ENCODE measurements at regions not wholly inside any gene's neighbourhood (a gene's known extent, or its start where the extent isn't known, plus 50 kb on each side); places are given as distances from the start of the nearest gene placed in this dataset.
"Not testable (repeated sequence)": the region's sequence is repeated elsewhere in the genome, so short reads cannot be mapped to it uniquely, and the experiment has no call there.

DNA sequence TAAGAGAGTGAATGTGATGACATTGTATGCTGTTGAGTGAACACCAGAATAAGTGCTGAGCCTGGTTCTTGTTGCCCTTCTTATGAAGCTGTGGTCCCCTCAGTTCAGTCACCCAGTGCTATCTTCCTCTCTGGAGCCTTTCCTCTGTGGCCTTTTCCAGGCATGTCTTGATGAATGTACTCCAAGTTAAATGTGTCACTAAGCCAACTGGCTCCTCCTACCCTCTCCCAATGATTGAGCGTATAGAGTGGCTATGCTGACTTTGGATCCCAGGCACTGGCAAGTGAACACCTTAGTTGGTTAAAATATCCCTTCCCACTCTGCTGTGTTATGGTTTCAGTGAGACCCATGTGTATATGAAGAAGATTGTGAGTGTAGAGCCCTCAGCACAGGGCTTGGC is 134.1 kb upstream of the MAMLD1 start:
- no peaks in the 10 kb centered on the region for H3K9me3 ChIP-seq
- no peaks in the 10 kb centered on the region for H3K27me3 ChIP-seq
- TF ChIP-seq, protein P1, sequence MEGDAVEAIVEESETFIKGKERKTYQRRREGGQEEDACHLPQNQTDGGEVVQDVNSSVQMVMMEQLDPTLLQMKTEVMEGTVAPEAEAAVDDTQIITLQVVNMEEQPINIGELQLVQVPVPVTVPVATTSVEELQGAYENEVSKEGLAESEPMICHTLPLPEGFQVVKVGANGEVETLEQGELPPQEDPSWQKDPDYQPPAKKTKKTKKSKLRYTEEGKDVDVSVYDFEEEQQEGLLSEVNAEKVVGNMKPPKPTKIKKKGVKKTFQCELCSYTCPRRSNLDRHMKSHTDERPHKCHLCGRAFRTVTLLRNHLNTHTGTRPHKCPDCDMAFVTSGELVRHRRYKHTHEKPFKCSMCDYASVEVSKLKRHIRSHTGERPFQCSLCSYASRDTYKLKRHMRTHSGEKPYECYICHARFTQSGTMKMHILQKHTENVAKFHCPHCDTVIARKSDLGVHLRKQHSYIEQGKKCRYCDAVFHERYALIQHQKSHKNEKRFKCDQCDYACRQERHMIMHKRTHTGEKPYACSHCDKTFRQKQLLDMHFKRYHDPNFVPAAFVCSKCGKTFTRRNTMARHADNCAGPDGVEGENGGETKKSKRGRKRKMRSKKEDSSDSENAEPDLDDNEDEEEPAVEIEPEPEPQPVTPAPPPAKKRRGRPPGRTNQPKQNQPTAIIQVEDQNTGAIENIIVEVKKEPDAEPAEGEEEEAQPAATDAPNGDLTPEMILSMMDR (IDR thresholded peaks at IDR 0.05; ENCODE audit: low read depth, low read length) = no peak
- no peaks in the 10 kb centered on the region for H3K36me3 ChIP-seq
- no peak overlapping the region for H3K4me3 ChIP-seq (ENCODE audit: low read depth, low read length)
- no peak for DNase-seq
- no peaks in the 10 kb centered on the region for H3K4me1 ChIP-seq

DNA sequence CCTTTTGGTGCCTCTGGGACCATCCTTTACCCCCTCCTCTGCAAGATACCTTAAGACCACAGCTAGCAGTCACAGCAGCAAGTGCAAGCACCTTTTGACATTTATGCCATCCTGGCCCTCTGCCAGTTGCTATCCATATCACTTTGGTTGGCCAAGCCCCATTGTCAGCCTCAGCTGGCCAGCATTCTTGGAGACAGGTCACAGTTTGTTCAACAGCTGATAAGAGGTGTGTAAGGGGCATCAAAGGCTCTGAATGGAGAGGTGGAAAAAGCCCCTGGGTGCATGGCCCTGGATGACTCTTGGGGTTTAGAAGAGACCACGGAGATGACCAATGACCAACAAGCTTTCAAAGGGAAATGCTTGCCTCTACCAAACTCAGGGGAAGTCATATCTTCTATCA is 133.6 kb upstream of the MAMLD1 start:
- Histone ChIP-seq H3K4me3 (ENCODE audit: low read depth, low read length) (no peak overlapping the region), H3K27me3 (no peaks in the 10 kb centered on the region), H3K9me3 (no peaks in the 10 kb centered on the region), H3K36me3 (no peaks in the 10 kb centered on the region), H3K4me1 (no peaks in the 10 kb centered on the region)
- TF ChIP-seq, protein P1 (IDR thresholded peaks at IDR 0.05; ENCODE audit: low read depth, low read length) = no peak
- no peak for DNase-seq

DNA sequence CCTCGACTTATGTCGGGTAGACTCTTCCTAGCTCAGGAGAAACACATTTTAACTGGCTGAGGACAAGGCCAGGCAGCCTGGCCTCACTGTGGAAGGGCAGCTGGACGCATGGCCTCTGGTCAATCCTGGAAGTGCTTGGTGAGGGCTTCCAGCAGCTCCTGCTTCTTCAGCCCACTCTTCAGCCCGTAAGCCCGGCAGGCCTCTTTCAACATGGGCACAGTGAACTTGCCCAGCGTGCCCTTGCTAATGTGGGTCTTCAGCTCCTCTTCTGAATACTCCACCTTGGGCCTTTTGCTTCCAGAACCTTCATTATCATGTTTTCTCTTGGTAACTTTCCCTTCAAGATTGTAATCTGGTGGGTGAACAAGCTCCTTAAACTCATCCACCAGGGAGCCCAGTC is 132.2 kb upstream of the MAMLD1 start:
- not testable (repeated sequence) for DNase-seq

DNA sequence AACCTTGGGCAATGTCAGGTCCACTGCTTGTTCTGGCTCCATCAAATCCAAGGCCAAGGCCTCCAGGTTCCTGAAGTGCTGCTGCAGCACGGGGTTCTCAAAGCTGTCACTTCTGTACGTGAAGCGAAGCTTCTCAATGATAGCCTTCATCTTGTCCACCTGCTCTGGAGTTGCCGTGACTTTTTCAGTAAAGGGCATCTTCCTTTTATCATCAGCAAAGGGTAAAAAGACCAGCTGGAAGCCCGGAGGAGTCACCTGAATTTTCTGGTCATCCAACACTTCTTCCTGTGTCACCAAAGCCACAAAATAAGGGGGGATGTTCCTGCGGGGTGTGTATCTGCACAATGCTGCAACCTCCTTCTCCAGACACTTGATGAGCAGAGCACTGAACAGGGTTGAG is 131.7 kb upstream of the MAMLD1 start:
- not testable (repeated sequence) for H3K4me3 ChIP-seq (ENCODE audit: low read depth, low read length); H3K36me3 ChIP-seq; DNase-seq; H3K27me3 ChIP-seq; H3K9me3 ChIP-seq; H3K4me1 ChIP-seq

More for the DNA sequence above, 132.2 kb upstream of the MAMLD1 start:
- H3K36me3 ChIP-seq; H3K9me3 ChIP-seq; H3K27me3 ChIP-seq; H3K4me1 ChIP-seq; H3K4me3 ChIP-seq (ENCODE audit: low read depth, low read length): not testable (repeated sequence)

DNA sequence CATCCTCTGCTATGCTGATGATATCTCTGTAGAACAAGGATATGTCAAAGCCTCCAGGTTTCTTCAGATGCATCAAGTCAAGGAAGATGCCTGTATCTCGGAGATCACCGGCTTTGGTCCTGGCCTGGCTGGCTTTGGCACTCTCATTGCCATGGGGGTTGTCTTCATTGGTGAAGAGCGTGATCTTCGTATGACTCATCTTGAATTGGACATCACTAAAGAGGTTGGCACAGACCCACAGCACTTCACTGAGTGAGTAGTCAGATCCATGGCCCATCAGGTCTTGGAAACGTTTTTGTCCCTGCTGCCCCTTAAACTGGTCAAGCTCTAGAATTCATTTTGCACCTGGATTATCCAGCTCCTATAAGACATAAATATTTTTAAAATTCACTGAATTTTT is 130.9 kb upstream of the MAMLD1 start:
- not testable (repeated sequence) for H3K4me3 ChIP-seq (ENCODE audit: low read depth, low read length); H3K36me3 ChIP-seq; DNase-seq; H3K4me1 ChIP-seq; H3K9me3 ChIP-seq; H3K27me3 ChIP-seq

DNA sequence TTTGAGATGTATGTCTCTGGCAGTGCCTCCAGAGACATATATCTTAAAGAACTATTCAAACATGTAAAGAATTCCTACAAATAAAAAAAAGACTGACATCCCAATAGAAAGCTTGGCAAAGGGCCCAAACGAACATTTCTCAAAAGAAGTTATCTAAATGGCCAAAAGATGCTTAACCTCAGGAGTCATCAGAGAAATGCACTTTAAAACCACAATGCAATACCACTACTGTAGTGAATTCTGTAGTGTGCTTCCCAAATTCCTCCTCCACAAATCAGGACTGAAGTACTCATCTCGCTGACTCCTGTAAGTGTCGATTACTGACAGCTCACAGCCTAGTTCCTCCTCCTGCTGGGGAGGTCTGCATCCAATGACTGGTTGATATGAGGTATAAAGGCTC is 129.0 kb upstream of the MAMLD1 start:
- Histone ChIP-seq H3K4me3 (ENCODE audit: low read depth, low read length) (no peak overlapping the region), H3K9me3 (no peaks in the 10 kb centered on the region), H3K4me1 (no peaks in the 10 kb centered on the region), H3K27me3 (no peaks in the 10 kb centered on the region), H3K36me3 (no peaks in the 10 kb centered on the region)
- no peak for DNase-seq
- TF ChIP-seq, protein P1 (IDR thresholded peaks at IDR 0.05; ENCODE audit: low read depth, low read length) = no peak

DNA sequence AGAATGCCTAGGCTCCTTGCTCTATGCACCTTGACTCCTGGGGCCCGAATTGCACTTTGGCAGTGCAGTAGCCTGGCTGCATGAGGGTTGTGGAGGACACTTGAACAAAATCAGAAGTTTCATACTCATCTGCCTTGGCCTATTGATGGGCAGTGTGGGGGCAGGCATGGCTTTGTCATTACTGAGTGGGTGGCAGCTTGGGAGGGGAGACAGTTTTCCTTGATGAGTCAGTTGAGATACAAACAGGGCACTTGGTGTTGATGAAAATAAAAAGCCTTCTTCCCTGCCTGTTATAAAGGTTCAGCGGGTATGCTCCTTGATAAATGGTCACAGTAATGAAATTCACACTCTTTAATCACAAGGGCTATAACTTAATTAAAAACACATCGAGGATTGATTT is 126.8 kb upstream of the MAMLD1 start:
- Histone ChIP-seq H3K4me3 (ENCODE audit: low read depth, low read length) (no peak overlapping the region), H3K4me1 (no peaks in the 10 kb centered on the region), H3K27me3 (no peaks in the 10 kb centered on the region), H3K9me3 (no peaks in the 10 kb centered on the region), H3K36me3 (no peaks in the 10 kb centered on the region)
- no peak for DNase-seq
- TF ChIP-seq, protein P1 (IDR thresholded peaks at IDR 0.05; ENCODE audit: low read depth, low read length) = no peak

DNA sequence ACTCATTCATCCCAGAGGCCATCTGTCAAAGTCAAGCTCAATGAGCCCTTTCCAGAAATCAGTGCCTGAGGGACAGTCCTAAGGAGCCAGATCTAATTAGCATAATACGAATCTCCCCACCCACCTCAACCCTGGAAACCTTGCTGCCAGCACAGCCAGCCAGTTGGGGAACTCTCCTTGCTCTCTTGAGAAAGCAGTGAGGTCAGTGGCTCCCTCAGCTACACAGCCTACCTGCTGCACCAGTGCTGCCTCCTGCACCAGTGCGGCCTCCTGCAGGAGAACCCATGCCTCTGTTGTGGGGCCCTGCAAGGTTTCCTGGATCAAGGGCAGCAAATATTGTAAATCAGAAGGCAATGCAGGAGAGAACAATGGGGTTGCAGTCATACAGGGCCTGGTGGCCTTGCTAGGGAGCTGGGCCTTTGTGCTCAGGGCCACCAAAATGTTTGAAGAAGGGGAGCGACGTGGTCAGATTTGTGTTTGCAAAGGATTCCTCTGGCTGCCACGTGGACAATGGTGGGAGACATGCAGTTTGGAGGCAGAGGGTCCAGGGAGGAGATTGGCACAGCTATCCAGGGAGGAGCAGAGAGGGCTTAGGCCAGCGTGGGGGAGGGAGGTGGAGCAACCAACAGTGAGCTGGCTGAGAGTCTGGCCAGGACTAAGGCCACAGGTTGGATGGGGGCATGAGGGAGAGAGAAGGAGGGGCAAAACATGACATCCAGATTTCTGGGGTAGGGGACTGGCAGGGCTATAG is 124.3 kb upstream of the MAMLD1 start:
- TF ChIP-seq, protein P1 (IDR thresholded peaks at IDR 0.05; ENCODE audit: low read depth, low read length) = no peak
- no peaks in the 10 kb centered on the region for H3K36me3 ChIP-seq
- H3K9me3 ChIP-seq = no peaks in the 10 kb centered on the region
- no peaks in the 10 kb centered on the region for H3K4me1 ChIP-seq
- no peaks in the 10 kb centered on the region for H3K27me3 ChIP-seq
- no peak overlapping the region for H3K4me3 ChIP-seq (ENCODE audit: low read depth, low read length)
- DNase-seq = no peak
